CD4-positive, CD25-positive, alpha-beta regulatory T cell (primary cell): ENCODE measurements at regions not wholly inside any gene's neighbourhood (a gene's known extent, or its start where the extent isn't known, plus 50 kb on each side); places are given as distances from the start of the nearest gene placed in this dataset.

ENCODE experiments used
- ATAC-seq, 2 donors: fragments of 150-1000 bp; cut with Tn5 transposase; one replicate each; pipeline ENCODE4 v1.10.0; 2021; ENCODE audit warnings: low read depth in 2 of 2, moderate number of reproducible peaks in 2 of 2, moderate library complexity in 1 of 2
- DNase-seq, 3 donors: peaks; one replicate each; pipeline versions ENCODE4 v3.0.0 to v3.0.0-alpha.2; 2012 to 2022; ENCODE audit warnings: mixed read lengths in 1 of 3
- H3K27ac ChIP-seq: one replicate; pipeline ENCODE4 v1.7.0; 2013; ENCODE audit warnings: mild to moderate bottlenecking, low read length; ENCODE audit not compliant: insufficient read depth, poor library complexity, severe bottlenecking
- H3K27me3 ChIP-seq: one replicate; pipeline ENCODE4 v1.7.0; 2013; ENCODE audit warnings: low read length; ENCODE audit not compliant: control insufficient read depth, insufficient read depth
- H3K36me3 ChIP-seq: one replicate; pipeline ENCODE4 v1.7.0; 2013; ENCODE audit warnings: mild to moderate bottlenecking, low read length, moderate library complexity; ENCODE audit not compliant: control insufficient read depth, insufficient read depth
- H3K4me1 ChIP-seq: 2 replicates; pipeline ENCODE4 v1.7.0; 2013; ENCODE audit warnings: mild to moderate bottlenecking, low read length; ENCODE audit not compliant: insufficient read depth, control insufficient read depth, poor library complexity, severe bottlenecking
- H3K4me3 ChIP-seq: one replicate; pipeline ENCODE4 v1.7.0; 2013; ENCODE audit warnings: low read depth, mild to moderate bottlenecking, low read length, moderate library complexity
- H3K9me3 ChIP-seq, 2 experiments: 1 replicate in 1 of 2; 2 replicates in 1 of 2; pipeline ENCODE4 v1.7.0; 2013; ENCODE audit warnings: low read length in 2 of 2, mild to moderate bottlenecking in 1 of 2, moderate library complexity in 1 of 2; ENCODE audit not compliant: control insufficient read depth in 2 of 2
- H3K27ac Mint-ChIP-seq, 3 donors: one replicate each; pipeline ENCODE4 v1.8.0; 2020 to 2022; ENCODE audit warnings: mild to moderate bottlenecking in 3 of 3, mixed read lengths in 3 of 3, moderate library complexity in 2 of 3
- H3K27me3 Mint-ChIP-seq: one replicate; pipeline ENCODE4 v1.8.0; 2022; ENCODE audit warnings: mild to moderate bottlenecking, mixed read lengths
- H3K36me3 Mint-ChIP-seq: one replicate; pipeline ENCODE4 v1.8.0; 2020; ENCODE audit warnings: mixed read lengths
- H3K4me1 Mint-ChIP-seq, 4 donors: one replicate each; pipeline ENCODE4 v1.8.0; 2020 to 2022; ENCODE audit warnings: mixed read lengths in 4 of 4, mild to moderate bottlenecking in 1 of 4
- H3K4me3 Mint-ChIP-seq, 4 donors: one replicate each; pipeline ENCODE4 v1.8.0; 2020 to 2022; ENCODE audit warnings: mild to moderate bottlenecking in 4 of 4, mixed read lengths in 4 of 4, moderate library complexity in 3 of 4
- H3K9me3 Mint-ChIP-seq, 7 donors: one replicate each; pipeline ENCODE4 v1.8.0; 2020 to 2022; ENCODE audit warnings: mixed read lengths in 7 of 7, mild to moderate bottlenecking in 3 of 7, moderate library complexity in 2 of 7

DNA sequence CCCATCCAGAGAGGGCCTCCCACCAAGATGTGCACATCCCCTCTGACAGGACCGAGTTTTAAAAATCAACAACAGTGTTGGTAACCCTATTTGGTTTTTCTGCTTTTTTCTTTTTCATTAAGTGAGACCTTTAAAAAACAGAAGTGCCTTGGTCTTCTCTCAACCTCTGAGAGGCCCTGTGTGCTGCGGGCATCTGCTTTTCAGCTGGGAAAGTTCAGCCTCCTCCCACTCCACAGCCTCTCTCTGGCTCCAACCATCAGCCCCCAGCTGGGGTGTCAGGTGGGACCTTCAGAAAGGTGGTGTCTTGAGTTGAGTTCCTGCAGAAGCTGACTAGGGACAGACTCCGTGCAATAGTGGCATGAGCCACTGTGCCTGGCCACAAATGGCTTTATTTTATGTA lies 64.6 kb upstream of the ZMYND8 start:
- Mint-ChIP-seq H3K27me3 (no peaks in the 10 kb centered on the region), H3K36me3 (no peaks in the 10 kb centered on the region), H3K4me1 (peaks cover 0 to 24% (median 12%) of the 10 kb centered on the region in 4 donors), H3K9me3 (no peaks in the 10 kb centered on the region), H3K4me3 (no peak overlapping the region), H3K27ac (no peak overlapping the region)
- ATAC-seq (no peak), DNase-seq (no peak)
- Histone ChIP-seq H3K27me3 (no peaks in the 10 kb centered on the region), H3K4me3 (no peak overlapping the region), H3K27ac (no peak overlapping the region), H3K4me1 (peaks cover 6% of the 10 kb centered on the region), H3K36me3 (no peaks in the 10 kb centered on the region), H3K9me3 (no peaks in the 10 kb centered on the region)

DNA sequence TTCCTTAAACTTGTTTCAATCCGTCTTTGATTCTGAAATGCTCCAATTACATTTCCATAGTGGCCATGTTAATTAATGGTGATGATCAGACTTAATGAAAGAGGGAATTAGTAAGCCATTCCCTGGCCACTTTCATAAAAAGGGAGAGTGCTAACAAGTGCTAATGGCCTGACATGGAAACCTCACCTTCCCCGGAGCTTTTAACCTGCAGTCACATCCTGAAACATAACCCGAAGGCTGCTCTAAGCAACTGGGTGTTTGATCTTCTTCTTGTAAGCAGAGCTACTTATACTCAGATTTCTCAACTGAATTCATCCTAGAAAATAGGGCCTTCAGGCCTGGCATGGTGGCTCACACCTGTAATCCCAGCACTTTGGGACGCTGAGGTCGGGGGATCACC lies 67.1 kb upstream of the ZMYND8 start:
- Histone ChIP-seq H3K27me3 (no peaks in the 10 kb centered on the region), H3K27ac (no peak overlapping the region), H3K4me1 (no peaks in the 10 kb centered on the region), H3K4me3 (no peak overlapping the region), H3K36me3 (no peaks in the 10 kb centered on the region), H3K9me3 (peaks cover 5 to 10% of the 10 kb centered on the region in 2 experiments)
- Mint-ChIP-seq H3K4me1 (no peaks in the 10 kb centered on the region), H3K9me3 (peaks cover 0 to 13% (median 2%) of the 10 kb centered on the region in 7 donors), H3K27ac (no peak overlapping the region), H3K27me3 (no peaks in the 10 kb centered on the region), H3K4me3 (no peak overlapping the region), H3K36me3 (peaks cover 5% of the 10 kb centered on the region)
- no peak for ATAC-seq
- DNase-seq: no peak

GRCh38 chr20:47427067-47427466 lies 70.6 kb upstream of the ZMYND8 start:
- ATAC-seq: no peak
- no peaks in the 10 kb centered on the region for H3K27me3 ChIP-seq
- Mint-ChIP-seq H3K27me3 (no peaks in the 10 kb centered on the region), H3K36me3 (peaks cover 5% of the 10 kb centered on the region), H3K4me3 (no peak overlapping the region), H3K9me3 (peaks cover 0 to 13% (median 4%) of the 10 kb centered on the region in 7 donors), H3K4me1 (no peaks in the 10 kb centered on the region), H3K27ac (no peak overlapping the region)
- no peaks in the 10 kb centered on the region for H3K4me1 ChIP-seq
- no peak overlapping the region for H3K4me3 ChIP-seq
- H3K9me3 ChIP-seq: peaks cover 5 to 10% of the 10 kb centered on the region in 2 experiments
- H3K27ac ChIP-seq: no peak overlapping the region
- no peak for DNase-seq
- no peaks in the 10 kb centered on the region for H3K36me3 ChIP-seq

GRCh38 chr20:47427746-47428145 lies 71.2 kb upstream of the ZMYND8 start:
- Mint-ChIP-seq H3K27me3 (no peaks in the 10 kb centered on the region), H3K4me3 (no peak overlapping the region), H3K27ac (no peak overlapping the region), H3K36me3 (peaks cover 5% of the 10 kb centered on the region), H3K9me3 (peaks cover 0 to 13% (median 4%) of the 10 kb centered on the region in 7 donors), H3K4me1 (no peaks in the 10 kb centered on the region)
- no peaks in the 10 kb centered on the region for H3K4me1 ChIP-seq
- no peaks in the 10 kb centered on the region for H3K27me3 ChIP-seq
- no peak for ATAC-seq
- H3K4me3 ChIP-seq: no peak overlapping the region
- no peak for DNase-seq
- H3K27ac ChIP-seq: no peak overlapping the region
- no peaks in the 10 kb centered on the region for H3K36me3 ChIP-seq
- H3K9me3 ChIP-seq: peaks cover 5 to 10% of the 10 kb centered on the region in 2 experiments

DNA sequence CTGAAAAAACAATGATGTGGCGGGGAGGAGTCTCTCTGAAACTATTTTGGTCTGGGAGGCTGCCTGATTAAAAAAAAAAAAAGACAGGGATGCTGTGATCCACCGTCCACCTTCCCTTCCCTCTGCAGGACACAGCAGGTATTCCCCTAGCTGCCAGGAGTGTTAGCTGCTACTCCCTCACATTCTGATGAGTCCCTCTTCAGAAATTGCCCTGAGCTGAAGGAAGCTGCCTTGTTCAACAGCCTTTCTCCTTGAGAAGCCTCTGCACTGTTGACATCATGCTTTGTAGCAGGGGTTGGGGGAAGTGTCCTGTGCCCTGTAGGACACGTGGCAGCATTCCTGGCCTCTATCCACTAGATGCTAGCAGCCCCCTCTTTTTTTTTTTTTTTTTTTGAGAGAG lies 71.7 kb upstream of the ZMYND8 start:
- Mint-ChIP-seq H3K27ac (no peak overlapping the region), H3K4me3 (no peak overlapping the region), H3K9me3 (peaks cover 0 to 13% (median 4%) of the 10 kb centered on the region in 7 donors), H3K4me1 (no peaks in the 10 kb centered on the region), H3K27me3 (no peaks in the 10 kb centered on the region), H3K36me3 (peaks cover 5% of the 10 kb centered on the region)
- Histone ChIP-seq H3K27ac (no peak overlapping the region), H3K4me1 (no peaks in the 10 kb centered on the region), H3K27me3 (no peaks in the 10 kb centered on the region), H3K36me3 (no peaks in the 10 kb centered on the region), H3K4me3 (no peak overlapping the region), H3K9me3 (peaks cover 5 to 10% of the 10 kb centered on the region in 2 experiments)
- no peak for ATAC-seq
- DNase-seq: no peak

DNA sequence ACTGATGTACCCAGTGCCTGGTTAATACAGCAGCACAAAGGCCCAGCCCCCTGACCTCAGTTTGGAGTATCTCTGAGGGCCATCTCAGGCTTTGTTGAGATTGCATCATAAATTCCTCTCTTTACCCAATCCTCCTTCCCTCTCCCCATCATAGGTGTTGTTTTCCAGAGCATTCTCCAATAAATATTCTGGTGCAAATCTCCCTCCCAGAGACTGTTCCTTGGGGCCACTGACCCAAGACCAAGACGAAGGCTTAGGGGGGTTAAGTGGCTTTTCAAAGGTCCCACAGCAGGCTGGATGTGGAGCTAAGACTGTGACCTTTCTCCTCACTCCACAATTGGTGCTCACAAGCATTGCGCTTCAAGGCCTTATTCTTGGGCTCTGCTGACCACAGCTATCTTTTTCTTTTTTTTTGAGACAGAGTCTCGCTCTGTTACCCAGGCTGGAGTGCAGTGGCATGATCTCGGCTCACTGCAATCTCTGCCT lies 72.4 kb upstream of the ZMYND8 start:
- Histone ChIP-seq H3K4me1 (no peaks in the 10 kb centered on the region), H3K36me3 (no peaks in the 10 kb centered on the region), H3K9me3 (peaks cover 5 to 10% of the 10 kb centered on the region in 2 experiments), H3K27ac (no peak overlapping the region), H3K4me3 (no peak overlapping the region), H3K27me3 (no peaks in the 10 kb centered on the region)
- no peak for ATAC-seq
- H3K4me3 Mint-ChIP-seq: no peak overlapping the region
- H3K27me3 Mint-ChIP-seq: no peaks in the 10 kb centered on the region
- H3K9me3 Mint-ChIP-seq: peaks cover 0 to 13% (median 4%) of the 10 kb centered on the region in 7 donors
- DNase-seq: no peak
- H3K36me3 Mint-ChIP-seq: peaks cover 5% of the 10 kb centered on the region
- H3K4me1 Mint-ChIP-seq: no peaks in the 10 kb centered on the region
- no peak overlapping the region for H3K27ac Mint-ChIP-seq

GRCh38 chr20:47429409-47429808 lies 72.3 kb upstream of the NCOA3 start:
- Histone ChIP-seq H3K27ac (no peak overlapping the region), H3K36me3 (no peaks in the 10 kb centered on the region), H3K27me3 (no peaks in the 10 kb centered on the region), H3K9me3 (peaks cover 5 to 10% of the 10 kb centered on the region in 2 experiments), H3K4me1 (no peaks in the 10 kb centered on the region), H3K4me3 (no peak overlapping the region)
- H3K36me3 Mint-ChIP-seq: peaks cover 5% of the 10 kb centered on the region
- no peak overlapping the region for H3K4me3 Mint-ChIP-seq
- H3K9me3 Mint-ChIP-seq: peaks cover 0 to 13% (median 4%) of the 10 kb centered on the region in 7 donors
- ATAC-seq: no peak
- H3K4me1 Mint-ChIP-seq: no peaks in the 10 kb centered on the region
- no peaks in the 10 kb centered on the region for H3K27me3 Mint-ChIP-seq
- no peak for DNase-seq
- no peak overlapping the region for H3K27ac Mint-ChIP-seq

DNA sequence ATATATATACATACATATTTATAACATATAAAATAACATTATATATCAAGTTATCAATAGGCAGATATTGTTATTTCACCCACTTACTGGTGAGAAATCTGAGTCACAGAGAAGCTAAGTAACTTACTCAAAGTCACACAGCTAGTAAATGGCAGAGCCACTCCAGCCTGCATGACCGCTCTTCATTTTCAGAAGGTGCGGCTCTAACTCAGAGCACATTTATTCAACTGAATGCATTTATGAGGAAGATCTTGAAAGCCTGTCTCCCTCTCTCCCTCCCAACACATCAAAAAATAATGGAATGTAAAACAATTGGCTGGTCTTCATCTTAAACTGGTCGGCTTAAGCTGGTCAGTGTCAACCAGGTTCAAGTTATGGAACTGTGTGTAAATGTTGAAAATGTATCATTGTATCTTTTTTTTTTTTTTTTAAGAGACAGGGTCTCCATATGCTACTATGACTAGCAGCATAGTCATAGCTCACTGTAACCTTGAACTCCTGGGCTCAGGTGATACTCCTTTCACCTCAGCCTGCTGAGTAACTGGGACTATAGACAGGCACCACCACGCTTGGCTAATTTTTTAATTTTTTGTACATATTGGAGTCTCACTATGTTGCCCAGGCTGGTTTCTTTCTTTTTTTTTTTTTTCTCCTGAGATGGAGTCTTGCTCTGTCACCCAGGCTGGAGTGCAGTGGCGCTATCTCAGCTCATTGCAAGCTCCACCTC lies 70.7 kb upstream of the NCOA3 start:
- H3K4me3 ChIP-seq: no peak overlapping the region
- no peaks in the 10 kb centered on the region for H3K4me1 ChIP-seq
- Mint-ChIP-seq H3K4me3 (no peak overlapping the region), H3K4me1 (no peaks in the 10 kb centered on the region), H3K36me3 (peaks cover 5% of the 10 kb centered on the region), H3K9me3 (peaks cover 0 to 13% (median 4%) of the 10 kb centered on the region in 7 donors), H3K27me3 (no peaks in the 10 kb centered on the region), H3K27ac (no peak overlapping the region)
- ATAC-seq (no peak), DNase-seq (no peak)
- no peak overlapping the region for H3K27ac ChIP-seq
- H3K9me3 ChIP-seq: peaks cover 5 to 10% of the 10 kb centered on the region in 2 experiments
- no peaks in the 10 kb centered on the region for H3K27me3 ChIP-seq
- no peaks in the 10 kb centered on the region for H3K36me3 ChIP-seq
